ENCODE measurements at regions not wholly inside any gene's neighbourhood (a gene's known extent, or its start where the extent isn't known, plus 50 kb on each side); places are given as distances from the start of the nearest gene placed in this dataset.
"Not testable (repeated sequence)": the region's sequence is repeated elsewhere in the genome, so short reads cannot be mapped to it uniquely, and the experiment has no call there.

DNA sequence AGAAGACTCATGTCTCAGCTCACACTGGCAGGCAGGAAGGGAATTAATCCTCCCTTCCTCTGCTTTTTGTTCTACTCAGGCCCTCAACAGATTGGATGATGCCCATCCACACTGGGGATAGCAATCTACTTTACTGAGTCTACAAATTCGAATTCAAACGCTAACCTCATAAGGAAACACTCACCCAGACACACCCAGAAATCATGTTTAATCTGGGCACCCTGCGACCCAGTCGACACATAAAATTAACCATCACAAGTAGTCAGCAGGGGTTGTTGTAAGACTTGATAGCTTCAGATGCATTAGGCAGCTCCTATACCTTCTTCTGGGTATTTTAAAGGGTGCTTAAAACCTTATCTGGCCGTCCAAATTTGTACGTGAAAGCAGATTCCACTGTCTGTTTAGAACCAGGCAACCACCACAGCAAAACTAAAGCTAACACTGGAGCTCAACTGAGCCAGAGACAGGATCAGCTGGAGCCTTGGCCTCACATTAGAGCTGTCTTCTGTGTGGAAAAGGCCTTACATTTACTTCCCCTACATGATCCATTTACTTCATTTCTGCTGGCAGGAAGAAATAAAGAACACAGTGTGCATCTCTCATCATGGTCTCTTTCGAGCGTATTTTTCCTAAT is 407.3 kb upstream of the PPP2R3A start:
- no peak for DNase-seq (ENCODE audit: low spot score)

DNA sequence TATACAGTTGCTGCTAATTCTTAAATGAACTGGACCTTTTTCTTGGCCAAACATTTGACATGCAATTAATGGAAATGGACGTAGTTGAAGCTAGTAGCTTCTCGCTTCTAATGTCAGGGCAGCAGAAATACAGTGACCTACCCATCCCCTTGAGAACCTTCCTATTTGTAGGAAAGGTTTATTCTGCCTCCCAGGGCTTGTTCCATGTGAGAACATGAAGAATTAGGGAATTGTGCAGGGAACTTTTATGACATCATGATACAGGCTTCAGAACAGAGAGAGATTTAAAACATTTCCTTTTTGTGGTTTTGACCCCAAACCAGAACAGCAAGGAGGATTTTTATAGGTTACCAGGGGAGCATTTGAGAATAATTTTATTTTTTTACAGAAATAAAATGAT is 406.6 kb upstream of the PPP2R3A start:
- DNase-seq (ENCODE audit: low spot score) = no peak

DNA sequence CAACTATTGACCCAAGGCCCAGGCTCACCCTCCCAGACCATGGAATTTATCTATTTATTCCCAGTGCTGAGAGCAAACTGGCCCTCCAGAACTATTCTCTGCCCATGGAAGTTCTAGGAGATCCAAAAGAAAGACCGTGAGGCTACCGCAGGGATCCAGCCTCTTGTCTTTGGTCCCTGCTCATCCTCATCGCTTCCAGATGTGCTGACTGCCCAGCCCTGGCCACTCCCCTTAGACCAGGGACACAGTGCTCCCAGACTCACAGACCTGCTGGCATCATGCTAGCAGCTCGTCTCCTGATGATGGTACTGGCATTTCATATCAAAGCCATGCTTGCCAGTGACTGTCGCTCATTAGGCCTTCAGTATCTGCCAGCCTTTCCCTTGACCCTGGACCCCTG is 405.7 kb upstream of the PPP2R3A start:
- DNase-seq (ENCODE audit: low spot score) = no peak

DNA sequence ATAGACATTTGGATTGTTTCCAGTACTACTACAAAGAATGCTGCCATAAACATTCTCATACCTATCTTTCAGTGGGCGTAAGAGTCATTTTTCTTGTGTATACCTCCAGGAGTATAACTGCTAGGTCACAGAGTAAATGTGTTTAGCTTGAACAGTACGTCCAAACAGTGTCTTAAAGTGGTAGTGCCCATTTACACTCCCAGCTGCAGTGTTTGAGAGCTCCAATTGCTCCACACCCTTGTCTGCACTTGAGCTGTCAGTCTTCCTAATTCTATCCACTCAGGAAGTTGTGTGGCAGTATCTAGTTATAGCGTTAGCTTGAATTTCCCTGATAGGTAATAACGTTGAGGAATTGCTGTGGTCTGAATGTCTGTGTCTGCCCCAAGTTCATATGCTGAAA is 404.7 kb upstream of the PPP2R3A start:
- DNase-seq (ENCODE audit: low spot score) = no peak

DNA sequence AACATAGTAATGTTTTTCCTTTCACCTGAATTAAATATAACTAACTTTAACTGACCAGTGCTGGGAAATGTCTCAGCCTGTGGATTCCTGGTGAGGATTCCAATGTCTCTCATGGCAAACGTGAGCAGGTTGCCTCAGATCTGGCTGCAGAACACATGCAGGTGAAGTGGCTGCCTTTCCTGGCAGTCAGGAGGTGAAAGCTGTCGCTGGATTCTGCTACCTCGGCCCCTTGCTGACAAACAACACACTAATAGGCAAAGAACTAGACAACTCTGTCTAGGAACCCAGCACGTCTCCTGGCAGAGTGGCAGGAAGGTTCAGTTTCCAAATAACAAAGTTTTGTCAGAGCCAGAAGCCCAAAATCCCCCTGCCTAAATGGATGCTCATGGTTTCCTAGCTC is 400.8 kb upstream of the PPP2R3A start:
- no peak for DNase-seq (ENCODE audit: low spot score)

DNA sequence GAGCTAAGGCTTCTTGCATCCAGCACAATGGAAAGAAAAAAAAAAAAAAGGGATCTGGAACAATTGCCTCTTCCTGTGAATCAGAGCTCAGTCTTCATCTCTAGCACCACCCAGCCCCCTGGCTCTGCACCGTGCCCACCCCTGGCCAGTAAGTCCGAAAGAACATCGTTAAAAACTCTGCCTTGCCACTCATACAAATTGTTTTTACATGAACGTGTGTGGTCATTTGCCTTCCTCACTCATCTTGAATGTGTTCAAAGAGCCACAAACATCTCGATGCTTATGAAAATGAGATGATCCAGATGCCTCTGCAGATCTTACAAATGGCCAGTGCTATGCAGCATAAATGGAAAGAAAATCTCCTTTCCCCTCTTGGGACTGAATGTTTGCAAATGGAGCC is 400.0 kb upstream of the PPP2R3A start:
- no peak for DNase-seq (ENCODE audit: low spot score)

DNA sequence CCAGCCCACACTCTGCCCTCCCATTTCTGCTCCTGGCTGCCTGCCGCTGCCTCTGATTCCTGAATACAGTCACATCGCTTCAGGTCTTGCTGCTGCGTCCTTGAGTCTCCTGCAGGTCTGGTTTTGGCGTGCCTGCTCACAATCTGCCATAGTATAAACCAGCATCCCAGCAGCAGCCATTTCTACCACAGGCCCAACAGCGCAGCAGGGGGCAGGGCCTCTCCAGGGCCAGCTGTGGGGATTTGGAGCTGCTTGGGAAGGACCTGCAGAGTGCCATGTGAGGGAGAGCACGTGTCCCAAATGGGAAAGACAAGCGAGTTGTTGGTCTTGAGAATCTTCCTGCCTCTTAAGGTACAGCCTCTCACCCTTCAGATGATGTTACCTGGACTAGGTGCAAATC is 398.3 kb upstream of the PPP2R3A start:
- DNase-seq (ENCODE audit: low spot score) = no peak

DNA sequence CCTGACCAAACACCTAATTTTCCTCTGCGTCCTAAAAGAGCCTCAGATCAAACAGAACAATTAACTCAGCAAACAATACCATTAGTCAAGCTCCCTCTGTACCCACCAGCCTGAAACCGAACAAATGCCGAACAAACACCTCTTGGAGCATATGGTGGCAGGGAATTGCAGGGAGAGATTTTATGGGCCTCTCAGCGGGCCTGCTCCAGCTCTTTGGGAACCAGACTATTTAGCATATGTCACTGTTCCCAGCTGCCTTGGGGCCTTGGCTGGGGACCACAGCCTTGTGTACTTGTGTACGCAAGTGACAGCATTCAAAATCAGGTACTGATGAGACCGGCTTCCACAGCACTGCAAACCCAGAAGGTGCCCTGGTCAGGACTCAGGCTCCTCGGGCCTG is 388.8 kb upstream of the PPP2R3A start:
- DNase-seq (ENCODE audit: low spot score) = no peak

DNA sequence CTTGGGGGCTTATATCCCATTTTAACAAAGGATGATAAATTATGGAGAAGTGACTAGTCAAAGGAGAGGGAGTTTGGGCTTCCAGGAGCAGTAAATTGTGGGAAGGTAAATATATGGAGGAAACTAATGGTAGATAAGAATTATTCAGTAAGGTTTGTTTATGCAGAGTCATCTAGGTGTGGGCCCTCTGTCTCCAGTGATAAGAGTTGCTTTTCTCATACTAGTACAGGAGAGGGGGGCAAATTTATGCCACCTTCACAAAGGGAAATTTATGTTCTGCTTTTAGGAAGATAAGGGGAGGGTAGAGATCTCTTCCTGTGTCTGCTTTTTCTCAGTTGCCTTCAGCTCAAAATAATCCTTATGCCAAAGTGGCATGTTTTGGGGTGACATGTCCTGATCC is 383.7 kb upstream of the PPP2R3A start:
- DNase-seq (ENCODE audit: low spot score) = no peak

DNA sequence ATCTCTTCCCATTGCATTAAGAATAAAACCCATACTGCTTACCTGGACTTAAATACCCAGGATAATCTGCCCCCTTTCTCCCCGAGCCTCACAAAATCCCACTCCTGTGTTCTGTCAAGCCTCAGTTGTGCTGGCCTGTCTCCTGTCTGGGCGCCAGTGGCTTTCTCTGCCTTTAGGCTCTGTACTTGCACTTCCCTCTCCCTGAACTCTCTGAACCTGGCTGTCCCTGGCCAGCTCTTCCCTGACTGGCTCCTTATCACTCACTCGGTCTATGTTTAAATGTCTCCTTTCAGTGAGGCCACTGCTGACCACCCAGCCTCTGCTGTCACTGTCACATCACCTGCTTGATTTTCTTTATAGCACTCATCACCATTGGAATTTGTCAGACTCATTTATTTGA is 382.7 kb upstream of the PPP2R3A start:
- DNase-seq (ENCODE audit: low spot score) = no peak

DNA sequence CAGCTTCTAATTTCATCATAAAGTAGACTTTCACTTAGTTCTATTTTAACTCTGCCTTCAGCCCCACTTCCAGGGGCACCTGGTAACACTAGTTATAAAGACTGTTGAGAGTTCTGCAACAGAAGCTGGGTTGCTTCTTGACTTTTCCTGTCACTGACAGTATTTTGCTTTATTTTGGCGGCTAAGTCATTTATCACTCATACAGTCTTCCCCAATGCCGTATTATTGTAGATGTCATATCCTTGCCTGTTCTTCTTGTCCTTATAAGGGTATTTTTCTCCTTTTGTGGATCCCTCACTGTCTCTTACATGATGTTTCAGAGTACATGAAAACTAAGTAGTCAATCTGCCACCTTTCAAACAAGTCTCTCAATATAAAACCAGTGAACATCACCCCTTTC is 369.0 kb upstream of the PPP2R3A start:
- no peak for DNase-seq (ENCODE audit: low spot score)

DNA sequence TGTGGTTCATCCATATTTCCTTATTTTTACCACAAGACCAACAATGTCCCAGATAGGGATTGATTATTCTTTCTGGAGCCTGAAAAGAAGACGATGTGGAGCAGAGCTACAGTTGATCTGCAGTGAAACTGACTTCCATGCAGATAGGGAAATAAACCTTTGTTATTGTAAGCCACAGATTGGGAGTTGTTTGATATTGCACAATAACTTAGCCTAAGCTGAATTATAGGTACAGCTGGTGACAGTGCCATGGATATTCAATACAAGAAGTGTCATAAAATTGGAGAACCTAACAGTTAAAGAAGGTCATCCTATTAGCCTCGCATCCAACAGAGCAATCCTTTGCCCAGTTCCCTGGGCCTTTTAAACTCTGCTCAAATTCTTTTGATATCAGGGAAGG is 367.7 kb upstream of the PPP2R3A start:
- DNase-seq (ENCODE audit: low spot score) = no peak

DNA sequence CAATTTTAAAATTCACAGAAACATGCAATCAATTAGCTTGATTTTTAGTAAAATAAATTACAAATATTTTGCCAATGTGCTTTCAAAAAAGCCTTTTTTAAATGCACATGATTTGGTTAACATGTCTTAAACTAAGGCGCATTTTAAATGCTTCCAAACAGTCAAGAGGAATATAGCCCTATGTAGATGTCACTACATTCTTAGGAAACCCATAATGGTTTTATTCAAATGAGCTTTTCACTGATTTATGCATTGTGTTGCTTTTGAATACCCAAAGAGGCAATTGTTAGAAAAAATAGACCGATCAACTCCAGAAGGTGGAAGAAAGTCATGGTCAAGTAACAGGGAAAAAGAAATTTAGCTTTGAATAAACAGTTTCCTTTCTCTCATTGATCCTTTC is 366.9 kb upstream of the PPP2R3A start:
- DNase-seq (ENCODE audit: low spot score) = no peak

DNA sequence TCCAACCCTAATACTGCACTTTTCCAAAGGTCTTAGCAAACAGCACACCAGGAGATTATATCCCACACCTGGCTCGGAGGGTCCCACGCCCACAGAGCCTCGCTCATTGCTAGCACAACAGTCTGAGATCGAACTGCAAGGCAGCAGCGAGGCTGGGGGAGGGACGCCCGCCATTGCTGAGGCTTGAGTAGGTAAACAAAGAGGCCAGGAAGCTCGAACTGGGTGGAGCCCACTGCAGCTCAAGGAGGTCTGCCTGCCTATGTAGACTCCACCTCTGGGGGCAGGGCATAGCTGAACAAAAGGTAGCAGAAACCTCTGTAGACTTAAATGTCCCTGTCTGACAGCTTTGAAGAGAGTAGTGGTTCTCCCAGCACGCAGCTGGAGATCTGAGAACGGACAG is 361.0 kb upstream of the PPP2R3A start:
- not testable (repeated sequence) for DNase-seq (ENCODE audit: low spot score)

DNA sequence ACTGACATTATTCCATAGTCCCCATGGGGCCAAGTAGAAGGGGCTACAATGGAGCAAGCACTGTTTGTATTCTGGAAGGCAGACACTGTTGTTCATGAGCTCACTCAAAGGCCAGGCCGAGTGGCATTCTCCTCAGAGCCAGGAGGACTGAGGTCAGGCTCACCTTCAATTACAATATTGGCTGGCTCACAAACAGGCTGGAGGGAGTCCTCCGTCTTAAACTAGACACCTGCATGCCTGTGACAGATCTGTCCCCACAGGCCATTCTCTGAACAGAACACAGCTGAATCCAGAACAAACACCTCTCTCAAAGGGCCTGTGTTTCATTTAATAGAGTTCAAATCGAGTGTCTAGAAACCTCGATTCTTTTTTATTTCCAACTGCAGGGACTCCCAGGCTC is 347.4 kb upstream of the PPP2R3A start:
- DNase-seq (ENCODE audit: low spot score) = no peak

DNA sequence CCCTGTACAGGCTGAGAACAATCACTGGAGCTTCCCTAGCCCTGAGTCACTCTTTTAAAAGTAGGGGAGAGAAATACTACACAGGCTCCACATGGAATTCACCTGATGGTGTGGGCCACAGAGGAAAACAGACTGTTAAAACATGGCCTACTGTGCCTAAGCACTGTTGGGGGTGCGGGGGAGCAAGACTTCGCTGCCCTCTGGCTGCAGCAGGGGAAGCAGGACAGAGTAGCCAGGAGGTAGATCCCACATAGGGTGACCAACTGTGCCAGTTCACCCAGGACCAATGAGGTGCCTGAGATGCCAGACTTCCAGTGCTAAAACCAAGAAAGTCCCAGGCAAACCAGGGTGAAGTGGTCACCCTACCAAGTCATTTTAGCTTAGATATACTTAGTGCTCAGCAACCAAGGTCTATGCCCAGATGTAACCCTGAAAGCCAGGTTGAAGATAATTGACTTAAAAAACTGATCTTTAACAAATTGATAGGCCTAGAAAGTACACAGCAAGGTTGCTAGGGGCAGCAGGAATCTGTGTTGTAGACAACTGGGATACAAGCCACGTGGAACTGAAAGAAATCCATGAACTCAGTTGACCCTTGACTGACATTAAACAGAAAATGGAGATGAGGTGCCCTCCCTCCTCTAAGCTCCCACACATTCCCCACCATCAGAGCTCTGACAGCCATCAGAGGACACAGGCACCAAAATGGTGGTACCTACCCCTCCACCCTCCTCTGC is 344.2 kb upstream of the PPP2R3A start:
- DNase-seq (ENCODE audit: low spot score) = no peak

DNA sequence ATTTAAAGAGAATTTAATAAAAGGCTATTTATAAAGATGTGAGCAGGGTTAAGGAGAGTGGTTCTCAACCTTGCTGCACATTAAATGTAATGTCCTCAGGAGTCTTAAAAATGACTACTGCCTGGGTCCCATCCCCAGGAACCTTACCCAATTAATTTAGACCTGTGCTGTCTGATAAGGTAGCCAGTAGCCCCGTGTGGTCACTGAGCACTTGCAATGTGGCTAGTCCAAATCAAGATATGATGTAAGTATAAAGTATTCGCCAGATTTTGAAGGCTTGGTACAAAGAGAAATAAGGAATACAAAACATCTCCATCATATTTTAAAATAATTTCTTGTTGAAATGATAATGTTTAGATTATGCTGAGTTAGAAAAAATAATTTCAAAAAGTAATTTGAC is 343.3 kb upstream of the PPP2R3A start:
- no peak for DNase-seq (ENCODE audit: low spot score)

DNA sequence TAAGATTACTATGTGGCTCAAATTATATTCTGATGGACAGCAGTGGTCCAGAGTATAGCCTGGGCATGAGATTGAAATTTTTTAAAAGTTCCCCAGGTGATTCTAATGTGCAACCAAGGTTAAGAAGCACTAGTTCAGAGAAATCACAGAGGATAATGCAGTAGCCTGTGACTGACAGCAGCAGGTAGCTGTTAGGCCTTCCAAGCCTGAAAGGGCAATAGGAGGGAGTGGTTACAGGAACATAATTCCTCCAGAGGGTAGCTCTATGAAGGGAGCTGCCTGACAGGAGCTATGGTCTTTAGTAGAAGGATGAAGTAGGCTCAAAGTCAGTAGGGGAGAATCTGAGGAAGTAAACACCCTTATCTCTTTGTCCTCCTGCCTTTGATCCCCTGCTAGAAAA is 342.9 kb upstream of the PPP2R3A start:
- no peak for DNase-seq (ENCODE audit: low spot score)

DNA sequence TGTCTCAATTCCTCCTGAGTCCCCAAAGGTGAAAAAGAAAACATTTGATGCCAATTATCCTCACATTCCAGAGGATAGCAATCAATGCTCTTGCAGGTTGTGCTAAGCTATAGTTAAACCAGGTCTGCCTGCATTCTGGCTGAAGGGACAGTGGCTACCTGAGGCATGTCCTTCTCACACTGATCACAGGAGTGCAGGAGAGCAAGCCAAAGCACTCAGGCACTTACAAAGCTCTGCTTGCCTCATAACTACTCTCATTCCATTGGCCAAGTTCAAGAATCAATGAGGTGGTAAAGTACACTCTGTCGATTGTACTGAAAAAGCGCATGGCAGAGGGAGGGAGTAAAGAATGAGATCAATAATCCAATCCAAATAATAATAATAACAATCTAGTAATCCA is 342.0 kb upstream of the PPP2R3A start:
- no peak for DNase-seq (ENCODE audit: low spot score)

DNA sequence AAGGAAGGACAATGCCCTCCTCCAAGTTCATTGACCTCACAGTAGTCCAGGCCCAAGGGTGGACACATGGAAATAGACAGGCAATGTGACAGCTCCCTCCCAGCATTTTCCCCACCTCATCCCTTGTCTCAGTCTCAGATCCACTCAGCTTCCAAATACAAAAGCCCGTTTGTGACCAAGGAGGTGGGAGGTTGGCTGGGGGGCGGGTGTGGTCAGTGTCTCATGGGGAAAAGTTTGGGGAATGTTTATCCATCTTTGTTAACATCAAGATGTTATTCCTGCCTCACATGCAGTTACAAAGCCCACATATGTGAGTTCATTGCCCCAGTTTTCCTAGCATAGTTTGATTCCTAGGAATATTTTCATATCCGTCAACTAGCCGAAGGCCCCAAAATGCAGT is 338.5 kb upstream of the PPP2R3A start:
- no peak for DNase-seq (ENCODE audit: low spot score)

DNA sequence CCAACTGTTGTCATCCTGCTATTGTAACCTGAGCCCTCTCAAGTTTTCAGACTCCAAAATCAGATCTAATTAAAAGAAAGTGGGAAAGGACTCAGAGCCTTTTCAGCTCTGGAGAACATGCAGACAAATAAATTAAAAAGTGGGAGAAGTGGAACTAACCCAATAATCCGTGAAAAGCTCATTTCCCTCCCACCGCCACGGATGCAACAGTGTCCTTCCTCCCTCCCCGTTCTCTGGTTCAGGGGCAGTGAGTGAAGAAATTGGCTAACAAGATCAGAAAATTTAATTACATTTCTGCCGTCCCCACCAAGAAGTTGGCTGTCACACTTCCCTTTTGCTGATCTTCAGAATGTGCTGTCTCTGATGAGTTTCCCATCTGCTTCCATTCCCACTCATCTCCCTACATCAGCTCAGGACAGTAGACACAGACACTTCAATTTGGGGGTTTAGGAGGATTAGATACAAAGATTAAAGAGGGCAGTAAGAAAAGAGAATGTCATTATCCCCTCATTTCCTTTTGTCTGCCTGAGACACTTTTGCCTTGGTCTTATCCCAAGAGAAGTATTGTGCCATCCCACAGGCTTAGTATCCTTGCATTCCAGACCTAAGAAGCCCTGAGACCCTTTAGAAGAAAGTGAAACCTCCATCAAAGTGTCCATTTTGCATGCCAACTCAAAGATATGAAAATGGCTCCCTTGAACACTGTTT is 335.7 kb upstream of the PPP2R3A start:
- DNase-seq (ENCODE audit: low spot score) = no peak

DNA sequence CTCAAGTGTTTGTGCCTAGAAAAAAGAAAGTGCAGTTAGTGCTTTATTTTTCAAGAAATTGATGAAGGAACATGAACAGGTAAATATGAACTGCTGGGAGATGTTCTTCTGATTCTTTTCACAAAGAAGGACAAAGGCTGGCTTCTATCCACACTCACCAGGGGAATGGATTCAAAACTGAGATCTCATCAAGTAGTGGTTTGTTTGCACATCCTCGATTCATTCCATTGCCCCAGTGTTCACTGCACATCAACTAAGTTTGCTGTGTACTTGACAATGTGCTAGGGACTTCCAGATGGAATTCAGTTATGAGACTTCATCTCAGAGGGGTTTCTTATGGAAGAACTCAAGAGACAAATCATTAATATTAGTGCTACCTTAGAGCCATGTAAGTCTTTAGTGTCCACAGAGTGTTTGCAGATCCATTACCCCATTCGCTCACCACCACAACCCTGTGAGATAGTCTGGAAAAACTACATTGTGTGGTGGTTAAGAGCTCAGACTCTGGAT is 332.9 kb upstream of the PPP2R3A start:
- no peak for DNase-seq (ENCODE audit: low spot score)

DNA sequence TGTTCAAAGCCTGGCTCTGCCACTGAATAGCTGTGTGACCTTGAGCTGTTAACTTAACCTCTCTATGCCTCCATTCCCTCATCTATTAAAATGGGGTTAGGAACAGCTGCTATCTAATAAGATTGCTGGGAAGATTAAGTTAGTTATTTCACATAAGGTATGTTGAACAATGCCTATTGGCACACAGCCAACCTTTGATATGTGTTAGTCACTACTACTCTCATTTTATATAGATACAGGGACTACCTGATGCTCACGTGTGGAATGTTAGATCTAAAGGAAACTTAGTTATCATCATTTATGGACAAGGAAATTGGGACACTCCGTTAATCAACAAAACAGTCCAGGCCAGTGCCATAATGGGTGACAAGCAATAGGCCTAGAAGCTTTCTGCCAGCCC is 332.4 kb upstream of the PPP2R3A start:
- DNase-seq (ENCODE audit: low spot score) = no peak
